Breast epithelium (tissue), 3 donors: ENCODE measurements at regions not wholly inside any gene's neighbourhood (a gene's known extent, or its start where the extent isn't known, plus 50 kb on each side); places are given as distances from the start of the nearest gene placed in this dataset.

Experiments
- POLR2A ChIP-seq: fragments of 450-650 bp; IDR thresholded peaks from one replicate; pipeline ENCODE4 v1.6.1; 2016; ENCODE audit warnings: antibody characterized with exemption, mild to moderate bottlenecking, moderate library complexity
- POLR2AphosphoS5 ChIP-seq, 3 donors: sonication (generic); formaldehyde crosslinking; IDR thresholded peaks; one replicate each; pipeline ENCODE4 v1.6.1; 2017; ENCODE audit warnings: antibody characterized with exemption in 3 of 3
- TF ChIP-seq, protein P1 (sequence below), 3 donors: fragments of 450-650 bp; IDR thresholded peaks; one replicate each; pipeline ENCODE4 v1.5.1; 2016 to 2017; ENCODE audit warnings: antibody characterized with exemption in 3 of 3, mild to moderate bottlenecking in 3 of 3, moderate library complexity in 3 of 3

DNA sequence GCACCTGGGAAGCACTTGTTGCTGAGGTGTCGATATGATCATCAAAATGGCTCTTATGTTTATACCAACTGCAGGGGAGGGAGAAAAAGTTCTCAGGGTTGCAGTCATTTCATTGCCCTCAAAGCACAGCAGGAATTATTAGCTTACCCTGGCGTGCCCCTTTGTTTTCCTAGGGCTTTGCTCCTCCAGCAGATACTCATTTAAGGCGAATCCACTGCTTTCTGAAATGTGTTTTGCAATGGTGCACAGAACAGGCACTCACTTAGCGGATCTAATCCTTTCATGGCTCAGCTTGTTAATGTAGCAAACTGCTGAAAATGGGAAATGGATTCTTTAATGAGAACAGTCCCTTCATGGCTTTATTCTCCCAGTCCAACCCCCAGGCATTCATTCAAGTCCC is 76.7 kb downstream of the NKX2-1 start:
- no peak for TF ChIP-seq POLR2AphosphoS5 (IDR thresholded peaks at IDR 0.05)
- TF ChIP-seq, protein P1, sequence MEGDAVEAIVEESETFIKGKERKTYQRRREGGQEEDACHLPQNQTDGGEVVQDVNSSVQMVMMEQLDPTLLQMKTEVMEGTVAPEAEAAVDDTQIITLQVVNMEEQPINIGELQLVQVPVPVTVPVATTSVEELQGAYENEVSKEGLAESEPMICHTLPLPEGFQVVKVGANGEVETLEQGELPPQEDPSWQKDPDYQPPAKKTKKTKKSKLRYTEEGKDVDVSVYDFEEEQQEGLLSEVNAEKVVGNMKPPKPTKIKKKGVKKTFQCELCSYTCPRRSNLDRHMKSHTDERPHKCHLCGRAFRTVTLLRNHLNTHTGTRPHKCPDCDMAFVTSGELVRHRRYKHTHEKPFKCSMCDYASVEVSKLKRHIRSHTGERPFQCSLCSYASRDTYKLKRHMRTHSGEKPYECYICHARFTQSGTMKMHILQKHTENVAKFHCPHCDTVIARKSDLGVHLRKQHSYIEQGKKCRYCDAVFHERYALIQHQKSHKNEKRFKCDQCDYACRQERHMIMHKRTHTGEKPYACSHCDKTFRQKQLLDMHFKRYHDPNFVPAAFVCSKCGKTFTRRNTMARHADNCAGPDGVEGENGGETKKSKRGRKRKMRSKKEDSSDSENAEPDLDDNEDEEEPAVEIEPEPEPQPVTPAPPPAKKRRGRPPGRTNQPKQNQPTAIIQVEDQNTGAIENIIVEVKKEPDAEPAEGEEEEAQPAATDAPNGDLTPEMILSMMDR (IDR thresholded peaks at IDR 0.05), result no peak
- no peak for TF ChIP-seq POLR2A
